Astrocyte of the cerebellum (primary cell): ENCODE measurements at regions not wholly inside any gene's neighbourhood (a gene's known extent, or its start where the extent isn't known, plus 50 kb on each side); places are given as distances from the start of the nearest gene placed in this dataset.

Source experiments
- DNase-seq: peaks from one replicate; pipeline ENCODE4 v3.0.0-alpha.2; 2011; ENCODE audit warnings: low read depth
- H3K4me3 ChIP-seq: 2 replicates; pipeline ENCODE4 v1.5.1; 2011; ENCODE audit warnings: mild to moderate bottlenecking, low read depth, low read length, moderate library complexity
- in situ Hi-C: cut with HindIII; loops from 2 replicates; pipeline ENCODE4 v1.10.0; 2017; ENCODE audit warnings: low sequenced_read_pairs
- TF ChIP-seq, protein P1 (sequence below): IDR thresholded peaks from 2 replicates; pipeline ENCODE4 v1.5.1; 2012; ENCODE audit warnings: low read length, low read depth, moderate library complexity, mild to moderate bottlenecking; ENCODE audit errors: missing control alignments

DNA sequence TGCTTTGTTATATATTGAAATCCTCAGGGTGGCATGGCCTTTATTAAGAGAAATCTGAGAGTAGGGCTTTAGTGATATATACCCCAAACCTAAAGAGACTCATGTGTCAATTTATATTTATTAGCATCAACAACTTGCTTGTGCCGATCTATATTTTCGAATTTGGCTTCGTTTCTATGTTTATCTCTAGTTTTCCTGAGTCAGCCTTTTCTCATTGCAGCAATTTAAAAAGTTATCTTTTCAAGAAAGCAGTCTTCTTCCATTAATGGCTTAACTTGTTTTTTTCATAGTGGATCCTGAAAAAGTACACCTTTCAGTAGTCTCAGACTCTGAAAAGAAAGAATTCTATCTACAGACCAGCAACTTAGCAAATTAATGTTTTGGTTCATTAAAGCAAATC, 99.9 kb upstream of the KCNN2 start:
- DNase-seq: no peak
- no peak overlapping the region for H3K4me3 ChIP-seq
- TF ChIP-seq, protein P1, sequence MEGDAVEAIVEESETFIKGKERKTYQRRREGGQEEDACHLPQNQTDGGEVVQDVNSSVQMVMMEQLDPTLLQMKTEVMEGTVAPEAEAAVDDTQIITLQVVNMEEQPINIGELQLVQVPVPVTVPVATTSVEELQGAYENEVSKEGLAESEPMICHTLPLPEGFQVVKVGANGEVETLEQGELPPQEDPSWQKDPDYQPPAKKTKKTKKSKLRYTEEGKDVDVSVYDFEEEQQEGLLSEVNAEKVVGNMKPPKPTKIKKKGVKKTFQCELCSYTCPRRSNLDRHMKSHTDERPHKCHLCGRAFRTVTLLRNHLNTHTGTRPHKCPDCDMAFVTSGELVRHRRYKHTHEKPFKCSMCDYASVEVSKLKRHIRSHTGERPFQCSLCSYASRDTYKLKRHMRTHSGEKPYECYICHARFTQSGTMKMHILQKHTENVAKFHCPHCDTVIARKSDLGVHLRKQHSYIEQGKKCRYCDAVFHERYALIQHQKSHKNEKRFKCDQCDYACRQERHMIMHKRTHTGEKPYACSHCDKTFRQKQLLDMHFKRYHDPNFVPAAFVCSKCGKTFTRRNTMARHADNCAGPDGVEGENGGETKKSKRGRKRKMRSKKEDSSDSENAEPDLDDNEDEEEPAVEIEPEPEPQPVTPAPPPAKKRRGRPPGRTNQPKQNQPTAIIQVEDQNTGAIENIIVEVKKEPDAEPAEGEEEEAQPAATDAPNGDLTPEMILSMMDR: no peak
- in situ Hi-C loops: no loop called here

GRCh38 chr5:114265432-114266060, 96.3 kb upstream of the KCNN2 start:
- TF ChIP-seq, protein P1: no peak
- DNase-seq: no peak
- in situ Hi-C loops: no loop called here
- no peak overlapping the region for H3K4me3 ChIP-seq

DNA sequence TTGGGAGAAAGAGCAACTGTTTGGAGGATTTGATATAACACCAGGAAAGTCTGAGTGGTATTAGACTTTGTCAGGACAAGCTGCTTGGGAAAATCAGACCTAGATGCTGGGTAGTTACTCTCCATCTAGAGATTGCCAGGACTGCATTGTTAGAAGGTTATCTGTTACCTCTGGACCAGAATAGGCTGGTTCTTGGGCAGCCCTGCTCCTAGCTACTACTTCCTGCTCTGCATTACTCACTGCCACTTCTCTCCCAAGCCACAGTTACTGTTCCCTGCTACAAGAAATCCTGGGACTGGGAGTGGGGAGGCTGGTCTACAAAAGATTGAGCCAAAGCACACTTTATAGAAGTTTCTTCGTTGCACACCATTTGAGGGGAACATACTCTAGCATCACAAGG, 95.5 kb upstream of the KCNN2 start:
- TF ChIP-seq, protein P1: no peak
- in situ Hi-C loops: no loop called here
- no peak for DNase-seq
- no peak overlapping the region for H3K4me3 ChIP-seq

DNA sequence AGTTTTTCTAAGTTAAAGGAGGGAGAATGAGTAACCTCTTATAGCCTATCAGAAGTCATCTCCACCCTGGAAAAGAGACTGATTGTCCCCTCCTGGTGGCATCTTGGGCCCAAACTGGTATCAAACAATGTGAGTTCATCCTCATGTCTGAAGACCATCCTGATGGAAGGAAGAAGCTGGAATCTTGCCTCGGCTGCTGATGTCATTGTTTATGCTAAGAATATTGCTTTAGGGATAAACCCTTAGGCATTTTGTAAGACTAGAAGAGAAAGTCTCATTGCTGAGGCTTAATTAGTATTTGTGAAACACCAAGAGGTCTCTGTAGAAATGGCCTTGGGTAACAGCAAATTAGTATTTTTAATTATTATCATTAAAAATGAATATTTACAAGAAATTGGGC, 65.7 kb upstream of the KCNN2 start:
- TF ChIP-seq, protein P1: no peak
- H3K4me3 ChIP-seq: no peak overlapping the region
- no peak for DNase-seq
- in situ Hi-C loops: no loop called here

DNA sequence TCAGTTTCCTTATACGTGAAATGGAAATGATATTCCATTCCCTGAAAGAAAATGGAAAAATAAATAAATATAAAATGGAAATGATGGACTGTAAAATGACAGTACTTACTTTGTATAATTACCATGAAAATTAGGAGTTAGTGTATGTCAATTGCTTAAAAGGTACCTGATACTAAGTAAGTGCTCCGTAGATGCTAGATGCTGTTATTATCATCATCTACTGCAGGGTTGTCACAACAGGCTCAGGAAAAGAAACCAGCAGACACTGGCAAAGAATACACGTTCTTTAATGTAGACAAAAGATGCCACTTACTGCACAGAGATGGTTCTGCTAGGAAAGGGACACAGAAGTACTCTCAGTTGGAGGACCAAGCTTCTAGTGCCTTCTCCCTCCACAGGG, 64.0 kb upstream of the KCNN2 start:
- in situ Hi-C loops: no loop called here
- DNase-seq: no peak
- TF ChIP-seq, protein P1: no peak
- no peak overlapping the region for H3K4me3 ChIP-seq

GRCh38 chr5:114305402-114306207, 56.3 kb upstream of the KCNN2 start:
- TF ChIP-seq, protein P1: peak; percentile 54

More at GRCh38 chr5:114305402-114306207, 56.3 kb upstream of the KCNN2 start:
- no peak overlapping the region for H3K4me3 ChIP-seq
- in situ Hi-C loops: no loop called here
- peak; percentile 3 for DNase-seq
